Right ventricle myocardium superior (tissue), 1 donor: ENCODE measurements at regions not wholly inside any gene's neighbourhood (a gene's known extent, or its start where the extent isn't known, plus 50 kb on each side); places are given as distances from the start of the nearest gene placed in this dataset.
"Not testable (repeated sequence)": the region's sequence is repeated elsewhere in the genome, so short reads cannot be mapped to it uniquely, and the experiment has no call there.

Source experiments
- ATAC-seq: fragments of 200-7000 bp; cut with Tn5 transposase; one replicate; pipeline ENCODE4 v1.9.1; 2020; ENCODE audit warnings: mild to moderate bottlenecking; ENCODE audit not compliant: poor library complexity
- DNase-seq: peaks from one replicate; pipeline ENCODE4 v3.0.0-alpha.2; 2020
- intact Hi-C: fragments of 100-400 bp; cut with DNase I; formaldehyde crosslinking; loops from one replicate; pipeline ENCODE4 v1.11.2; 2022
- donor health status: DM: no; HTN: yes; CAD: no; lungs with severe emphysema.

DNA sequence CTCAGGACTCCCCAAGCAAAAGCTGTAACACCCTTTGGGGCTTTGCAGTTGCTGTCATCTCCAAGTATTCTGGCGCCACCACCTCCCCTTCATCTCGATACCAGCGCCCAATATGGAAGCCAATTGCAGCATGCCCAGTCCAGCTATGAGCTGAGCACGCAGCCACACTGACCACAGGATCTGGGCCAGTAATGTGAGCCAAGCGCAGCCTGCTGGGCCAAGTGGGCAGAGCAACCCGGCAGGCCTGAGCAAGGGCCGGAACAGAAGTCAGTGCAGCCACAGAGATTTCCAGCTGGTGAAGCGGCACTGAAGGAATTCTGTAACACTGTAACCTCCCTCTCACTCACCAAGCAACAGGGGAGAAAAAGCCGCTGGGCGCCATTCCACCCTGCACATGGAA lies 268.6 kb downstream of the SPATA31A1 start:
- intact Hi-C loops, ATAC-seq, DNase-seq: not testable (repeated sequence)

DNA sequence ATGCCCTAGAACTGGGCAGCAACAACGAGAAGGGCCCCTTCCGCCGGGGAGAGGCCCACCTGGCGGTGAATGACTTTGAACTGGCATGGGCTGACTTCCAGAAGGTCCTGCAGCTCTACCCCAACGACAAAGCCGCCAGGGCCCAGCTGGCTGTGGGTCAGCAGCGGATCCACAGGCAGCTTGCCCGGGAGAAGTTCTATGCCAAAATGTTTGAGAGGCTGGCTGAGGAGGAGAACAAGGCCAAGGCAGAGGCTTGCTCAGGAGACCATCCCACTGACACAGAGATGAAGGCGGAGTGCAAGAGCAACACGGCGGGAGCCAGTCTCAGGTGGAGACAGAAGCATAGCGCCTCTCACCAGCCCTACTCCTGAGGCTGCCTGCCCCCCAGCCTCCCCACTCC lies 276.6 kb downstream of the SPATA31A1 start:
- intact Hi-C loops, DNase-seq, ATAC-seq: not testable (repeated sequence)

DNA sequence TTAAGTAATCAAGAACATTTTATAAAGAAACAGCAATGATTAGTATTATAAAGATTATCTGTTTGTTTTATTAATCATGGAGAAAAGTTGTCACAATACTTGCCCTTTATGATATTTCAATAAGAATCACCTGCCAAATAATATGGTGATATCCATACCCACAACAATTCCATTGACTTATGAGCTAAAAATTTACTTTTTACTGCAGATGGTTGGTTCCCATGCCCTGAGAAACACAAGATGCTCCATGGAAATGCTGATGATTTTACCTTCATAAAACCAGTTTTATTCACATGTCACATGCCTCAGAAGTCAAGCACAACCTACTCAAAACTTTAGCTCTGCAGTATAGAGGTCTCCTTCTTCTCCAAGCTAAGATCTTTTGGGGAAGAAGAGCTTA lies 293.6 kb downstream of the SPATA31A1 start:
- intact Hi-C loops, DNase-seq, ATAC-seq: not testable (repeated sequence)

DNA sequence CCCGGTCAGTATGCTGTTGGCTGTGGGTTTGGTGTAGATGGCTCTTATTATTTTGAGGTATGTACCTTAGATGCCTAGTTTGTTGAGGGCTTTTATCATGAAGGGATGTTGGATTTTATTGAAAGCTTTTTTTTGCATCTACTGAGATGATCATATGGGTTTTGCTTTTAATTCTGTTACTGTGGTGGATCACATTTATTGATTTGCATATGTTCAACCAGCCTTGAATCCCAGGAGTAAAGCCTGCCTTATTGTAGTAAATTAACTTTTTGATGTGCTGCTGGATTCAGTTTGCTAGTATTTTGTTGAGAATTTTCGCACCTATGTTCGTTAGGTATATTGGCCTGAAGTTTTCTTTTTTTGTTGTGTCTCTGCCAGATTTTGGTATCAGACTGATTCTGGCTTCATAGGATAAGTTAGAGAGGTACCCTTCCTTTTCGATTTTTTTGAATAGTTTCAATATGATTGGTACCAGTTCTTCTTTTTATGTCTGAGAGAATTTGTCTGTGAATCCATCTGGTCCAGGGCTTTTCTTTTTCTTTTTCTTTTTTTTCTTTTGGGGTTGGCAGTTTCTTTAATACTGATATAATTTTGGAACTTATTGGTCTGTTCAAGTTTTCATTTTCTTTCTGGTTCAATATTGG lies 301.6 kb downstream of the SPATA31A1 start:
- intact Hi-C loops, ATAC-seq, DNase-seq: not testable (repeated sequence)

DNA sequence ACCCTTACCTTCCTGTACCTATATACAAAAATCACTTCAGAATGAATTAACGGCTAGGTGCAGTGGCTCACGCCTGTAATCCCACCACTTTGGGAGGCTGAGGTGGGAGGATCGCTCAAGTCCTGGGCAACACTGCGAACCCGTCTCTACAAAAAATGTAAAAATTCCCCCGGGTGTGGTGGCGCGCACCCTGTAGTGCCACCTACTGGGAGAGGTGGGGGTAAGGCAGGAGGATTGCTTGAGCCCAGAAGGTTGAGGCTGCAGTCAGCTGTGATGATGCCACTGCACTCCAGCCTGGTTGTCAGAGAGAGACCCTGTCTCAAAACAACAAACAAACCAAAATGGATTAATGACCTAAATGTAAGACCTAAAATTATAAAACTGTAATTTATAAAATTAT lies 307.6 kb downstream of the SPATA31A1 start:
- peak; percentile 45 for ATAC-seq
- DNase-seq, intact Hi-C loops: not testable (repeated sequence)

DNA sequence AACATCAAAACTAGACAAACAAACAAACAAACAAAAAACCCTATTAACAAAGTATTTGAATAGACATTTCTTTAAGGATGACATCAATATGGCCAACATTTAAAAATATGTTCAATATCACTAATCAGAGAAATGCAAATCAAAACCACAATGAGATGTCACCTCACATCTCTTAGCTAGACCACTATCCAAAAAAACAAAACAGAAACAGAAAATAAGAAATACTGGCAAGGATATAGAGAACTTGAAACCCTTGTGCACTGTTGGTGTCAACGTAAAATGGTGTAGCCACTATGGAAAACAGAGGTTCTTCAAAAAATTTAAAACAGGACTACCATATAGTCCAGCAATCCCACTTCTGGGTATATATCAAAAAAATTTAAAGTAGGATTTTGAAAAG lies 308.2 kb downstream of the SPATA31A1 start:
- intact Hi-C loops, ATAC-seq, DNase-seq: not testable (repeated sequence)

DNA sequence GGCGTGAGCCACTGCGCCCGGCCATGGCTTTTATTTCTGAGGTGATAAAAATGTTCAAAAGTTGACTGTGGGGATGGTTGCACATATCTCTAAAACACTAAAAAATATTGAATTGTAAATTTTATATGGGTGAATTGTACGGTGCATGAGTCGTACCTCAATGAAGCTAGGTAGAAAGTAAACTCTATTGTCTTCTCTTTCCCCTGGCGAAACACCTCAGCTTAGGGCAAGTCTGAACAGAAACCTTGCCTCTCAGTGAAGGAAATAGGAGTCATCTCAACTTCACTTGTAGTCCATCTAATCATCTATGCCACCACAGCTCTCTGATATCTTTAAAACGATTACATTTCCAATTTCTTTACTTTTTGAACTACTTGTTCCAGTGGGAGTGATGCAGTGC lies 309.6 kb downstream of the SPATA31A1 start:
- ATAC-seq, intact Hi-C loops, DNase-seq: not testable (repeated sequence)

DNA sequence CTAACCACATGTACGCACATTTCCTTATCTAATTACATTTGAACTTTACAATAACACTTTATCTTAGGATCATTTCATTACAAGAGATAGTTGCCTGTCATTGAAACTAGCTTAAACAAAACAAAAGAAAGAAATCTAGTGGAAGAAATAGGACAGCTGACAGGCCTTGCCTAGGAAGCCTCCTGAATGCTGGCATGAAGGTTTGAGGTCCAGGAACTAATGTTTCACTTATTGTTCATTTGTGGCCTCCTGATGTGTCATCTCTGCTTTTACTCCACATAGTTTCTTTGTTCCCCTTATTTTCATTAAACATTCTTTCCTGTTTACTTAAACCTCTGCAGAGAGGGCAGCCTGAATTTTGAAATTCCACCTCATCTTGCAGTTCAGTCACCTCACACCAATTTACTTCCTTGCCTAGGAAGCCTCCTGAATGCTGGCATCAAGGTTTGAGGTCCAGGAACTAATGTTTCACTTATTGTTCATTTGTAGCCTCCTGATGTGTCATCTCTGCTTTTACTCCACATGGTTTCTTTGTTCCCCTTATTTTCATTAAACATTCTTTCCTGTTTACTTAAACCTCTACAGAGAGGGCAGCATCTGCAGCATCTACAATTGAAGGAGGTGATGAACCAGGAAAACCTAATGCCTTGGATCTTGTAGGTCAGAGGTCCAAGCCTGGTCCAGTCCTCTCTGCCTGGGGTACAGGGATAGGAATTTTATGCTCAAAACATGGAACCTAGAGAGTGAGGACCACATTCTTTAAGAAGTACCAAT lies 319.2 kb downstream of the SPATA31A1 start:
- intact Hi-C loops, ATAC-seq, DNase-seq: not testable (repeated sequence)

DNA sequence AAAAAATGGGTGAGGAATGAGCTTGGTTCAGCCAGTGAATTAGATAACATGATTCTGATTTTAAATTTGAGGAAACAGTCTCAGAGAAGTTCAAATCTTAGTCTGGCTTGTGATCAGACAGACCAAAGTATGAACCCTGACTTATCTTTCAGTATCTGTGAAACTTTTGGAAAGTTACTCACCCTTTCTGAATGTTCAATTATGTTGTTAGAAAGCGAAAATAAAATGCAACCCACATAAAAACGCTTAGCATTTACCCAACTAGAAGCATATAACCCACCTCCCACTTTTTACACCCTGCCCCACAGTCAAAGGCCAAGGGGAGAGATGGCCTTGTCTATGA lies 319.7 kb downstream of the SPATA31A1 start:
- DNase-seq, intact Hi-C loops, ATAC-seq: not testable (repeated sequence)

DNA sequence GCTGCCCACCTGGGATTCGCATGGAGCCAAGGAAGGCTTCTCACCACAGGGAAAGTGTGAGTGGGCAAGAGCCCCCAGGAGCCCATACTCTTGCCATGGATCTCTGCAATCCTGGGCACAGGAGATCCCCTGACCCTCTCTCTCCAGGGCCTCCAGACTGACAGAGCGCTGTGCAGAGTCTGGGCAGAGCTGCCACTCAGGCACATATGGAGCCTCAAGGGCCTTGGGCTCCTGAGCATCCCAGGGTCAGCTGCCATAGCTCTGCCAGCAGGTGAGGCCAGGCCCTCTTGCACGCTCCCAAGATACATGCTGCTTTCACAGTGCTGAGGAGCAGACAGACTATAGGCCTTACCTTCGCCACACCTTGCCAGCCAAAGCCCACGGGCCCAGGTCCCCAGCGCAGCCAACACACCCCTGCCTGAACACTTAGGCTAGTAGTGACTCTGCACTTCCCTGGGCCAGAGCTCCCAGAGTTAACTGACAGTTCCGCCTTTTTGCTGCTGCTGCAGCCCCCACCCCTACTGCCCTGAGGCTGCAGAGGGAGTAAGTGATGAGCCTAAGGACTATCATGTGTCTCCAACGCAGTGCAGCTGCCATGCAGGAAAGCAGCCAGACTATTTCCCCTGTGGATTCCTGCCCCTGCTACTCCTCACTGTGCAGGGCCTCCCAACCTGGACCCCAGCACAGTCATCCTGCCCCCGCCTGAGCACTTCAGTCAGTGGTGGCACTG lies 323.2 kb downstream of the SPATA31A1 start:
- DNase-seq, ATAC-seq, intact Hi-C loops: not testable (repeated sequence)

DNA sequence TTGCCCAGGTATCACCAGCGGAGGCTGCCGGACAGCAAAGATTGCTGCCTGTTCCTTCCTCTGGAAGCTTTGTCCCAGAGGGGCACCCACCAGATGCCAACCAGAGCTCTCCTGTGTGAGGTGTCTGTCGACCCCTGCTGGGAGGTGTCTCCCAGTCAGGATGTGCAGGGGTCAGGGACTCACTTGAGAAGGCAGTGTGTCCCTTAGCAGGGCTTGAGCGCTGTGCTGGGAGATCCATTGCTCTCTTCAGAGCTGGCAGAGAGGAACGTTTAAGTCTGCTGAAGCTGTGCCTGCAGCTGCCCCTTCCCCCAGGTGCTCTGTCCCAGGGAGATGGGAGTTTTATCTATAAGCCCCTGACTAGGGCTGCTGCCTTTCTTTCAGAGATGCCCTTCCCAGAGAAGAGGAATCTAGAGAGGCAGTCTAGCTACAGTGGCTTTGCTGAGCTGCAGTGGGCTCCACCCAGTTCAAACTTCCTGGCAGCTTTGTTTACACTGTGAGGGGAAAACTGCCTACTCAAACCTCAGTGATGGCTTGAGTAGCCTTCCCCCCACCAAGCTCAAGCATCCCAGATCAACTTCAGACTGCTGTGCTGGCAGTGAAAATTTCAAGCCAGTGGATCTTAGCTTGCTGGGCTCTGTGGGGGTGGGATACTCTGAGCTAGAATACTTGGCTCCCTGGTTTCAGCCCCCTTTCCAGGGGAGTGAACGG lies 325.4 kb downstream of the SPATA31A1 start:
- ATAC-seq, DNase-seq, intact Hi-C loops: not testable (repeated sequence)

DNA sequence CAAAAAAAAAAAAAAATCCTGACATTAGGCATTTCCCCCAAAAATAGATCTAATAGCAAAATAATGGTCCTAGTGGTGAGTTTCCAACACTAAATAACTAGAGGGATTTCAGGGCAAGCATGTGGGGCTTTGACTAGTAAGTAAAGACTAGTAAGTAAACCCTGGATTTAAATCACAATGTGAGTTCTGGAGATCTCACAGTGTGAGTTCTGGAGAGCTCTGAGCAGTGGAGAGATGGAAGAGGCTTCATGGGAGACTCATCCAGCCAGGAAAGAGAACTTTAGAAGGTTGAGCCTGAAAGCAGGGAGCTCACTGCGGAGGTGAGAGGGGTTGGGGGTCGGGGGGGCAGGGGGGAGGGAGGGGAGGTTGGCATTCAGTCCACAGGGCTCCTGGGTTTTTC lies 373.4 kb downstream of the SPATA31A1 start:
- DNase-seq, intact Hi-C loops, ATAC-seq: not testable (repeated sequence)

DNA sequence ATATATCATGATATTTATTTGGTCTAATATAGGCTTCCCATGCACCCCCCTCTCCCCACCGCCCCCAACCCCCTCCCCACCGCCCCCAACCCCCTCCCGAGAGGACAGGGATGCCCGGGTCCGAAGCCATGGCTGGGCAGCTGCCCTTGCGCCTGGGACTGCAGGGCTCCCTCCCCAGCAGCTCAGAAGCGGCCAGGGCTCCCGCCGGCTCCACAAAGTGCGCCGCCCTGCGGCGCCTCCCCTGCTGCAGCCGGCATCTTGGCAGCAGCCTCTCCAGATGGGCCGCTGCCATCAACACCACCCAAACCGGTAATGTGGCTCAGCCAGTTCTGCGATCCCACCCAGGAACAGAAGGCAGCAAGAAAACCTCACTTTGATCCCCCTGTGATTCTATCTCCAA lies 389.4 kb downstream of the SPATA31A1 start:
- ATAC-seq, DNase-seq, intact Hi-C loops: not testable (repeated sequence)

DNA sequence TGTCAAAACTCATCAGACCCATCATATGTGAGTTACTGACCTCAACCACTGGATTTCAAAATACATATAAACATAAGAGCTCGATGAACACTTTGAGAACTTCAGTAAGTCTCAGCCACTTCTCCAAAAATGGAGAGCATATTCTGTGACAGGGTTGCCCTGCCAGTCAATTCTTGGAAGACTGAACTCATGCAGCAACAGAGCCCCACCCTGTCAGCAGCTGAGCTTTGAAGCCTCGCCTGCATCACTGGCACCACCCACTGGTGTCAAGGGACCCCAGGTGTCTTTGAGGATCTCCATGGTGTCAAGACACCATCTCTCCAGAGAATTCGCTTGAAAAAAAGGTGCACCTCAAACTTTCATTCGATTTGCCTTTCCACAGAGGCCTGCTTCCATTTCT lies 420.1 kb downstream of the SPATA31A1 start:
- intact Hi-C loops, DNase-seq, ATAC-seq: not testable (repeated sequence)

DNA sequence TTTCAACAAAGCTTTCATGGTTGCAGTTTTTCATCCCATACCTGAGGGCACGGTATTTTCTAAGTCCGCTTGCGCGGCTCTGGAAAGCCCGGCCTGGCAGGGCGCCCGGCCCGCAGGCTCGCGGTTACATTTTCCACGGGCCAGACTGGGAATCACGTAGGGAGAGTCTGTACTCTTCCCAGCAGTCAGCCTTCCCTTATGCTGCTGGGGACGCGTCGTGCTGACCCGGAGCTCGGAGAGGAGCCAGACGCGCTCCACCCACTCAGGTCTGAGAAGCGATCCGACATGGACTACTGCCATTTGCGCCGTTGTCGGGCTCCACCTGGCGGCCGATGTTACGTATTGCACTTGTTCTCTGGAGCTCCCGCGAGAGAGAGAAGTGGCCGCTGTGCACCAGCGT lies 435.9 kb downstream of the SPATA31A1 start:
- peak; percentile 100 for ATAC-seq
- peak; percentile 57 for DNase-seq
- intact Hi-C loops: not testable (repeated sequence)

DNA sequence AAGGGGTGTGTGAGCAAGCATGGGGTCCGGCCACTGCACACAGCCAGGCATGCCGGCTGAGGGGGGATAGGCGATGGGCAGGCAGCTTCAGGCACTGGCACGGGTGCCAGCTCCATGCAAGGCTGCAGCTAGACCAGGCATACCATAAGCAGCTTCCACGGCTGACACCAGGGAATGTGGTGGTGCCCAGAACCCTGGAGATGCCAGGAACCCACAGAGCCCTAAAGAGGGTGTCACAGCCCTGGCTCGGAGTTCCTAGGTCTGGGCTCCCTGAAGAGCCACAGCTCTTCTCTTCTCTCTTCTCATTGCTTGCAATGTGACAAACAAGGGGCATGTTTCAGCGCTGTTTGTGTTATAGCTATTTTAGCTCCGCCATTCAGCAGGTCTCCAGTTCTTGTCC lies 442.5 kb downstream of the SPATA31A1 start:
- DNase-seq, ATAC-seq, intact Hi-C loops: not testable (repeated sequence)

DNA sequence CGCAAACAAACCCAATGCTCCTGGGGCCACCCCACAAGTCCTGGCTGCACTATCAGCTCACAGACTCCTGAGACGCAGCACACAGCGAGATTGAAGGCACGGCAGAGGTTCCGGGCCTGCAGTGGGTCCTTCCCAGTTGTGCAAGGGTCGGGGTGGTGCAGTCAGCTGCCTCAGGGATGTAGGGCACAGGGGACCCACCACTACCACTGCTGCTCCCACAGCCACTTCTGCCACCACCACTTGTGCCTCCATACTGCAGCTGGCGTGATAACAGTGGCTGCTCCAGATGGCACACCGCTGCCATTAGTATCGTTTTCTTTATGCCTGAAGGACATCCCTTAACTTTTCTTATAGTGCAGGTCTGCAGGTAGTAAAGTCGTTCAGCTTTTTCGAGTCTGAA lies 443.8 kb downstream of the SPATA31A1 start:
- DNase-seq, ATAC-seq, intact Hi-C loops: not testable (repeated sequence)

DNA sequence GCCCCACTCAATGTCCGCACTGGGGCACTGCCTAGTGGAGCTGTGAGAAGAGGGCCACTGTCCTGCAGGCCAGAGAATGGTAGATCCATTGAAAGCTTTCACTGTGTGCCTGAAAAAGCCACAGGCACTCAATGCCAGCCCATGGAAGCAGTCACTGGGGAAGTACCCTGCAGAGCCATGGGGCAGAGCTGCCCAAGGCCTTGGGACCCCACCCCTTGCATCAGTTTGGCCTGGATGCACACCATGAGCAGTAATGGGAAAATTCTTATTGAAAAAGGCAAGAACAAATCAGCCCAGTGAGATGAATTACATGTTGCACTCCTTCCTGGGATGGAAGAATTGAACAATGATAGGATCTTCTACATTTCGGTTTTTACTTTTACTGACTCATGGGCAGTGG lies 447.1 kb downstream of the SPATA31A1 start:
- ATAC-seq, DNase-seq, intact Hi-C loops: not testable (repeated sequence)
